GM12878 (cell line): ENCODE measurements at regions not wholly inside any gene's neighbourhood (a gene's known extent, or its start where the extent isn't known, plus 50 kb on each side); places are given as distances from the start of the nearest gene placed in this dataset.
A peak's percentile ranks its signal among the peaks of the same experiment; 100 is the strongest.

Experiments used
- ATAC-seq: fragments of 200-7000 bp; cut with Tn5 transposase; 3 replicates; pipeline ENCODE4 v1.9.1; 2020; ENCODE audit warnings: mild to moderate bottlenecking, moderate library complexity
- BruUV-seq: library from RNA; stranded (reverse); fragments of 400-500 nt; replicated peaks from 2 replicates; lab custom pipeline; 2021; lab: Mats Ljungman, UMichigan
- CTCF ChIA-PET: fragments of 300-600 bp; sonication (Branson Sonifier 250); formaldehyde crosslinking; extraction: SDS; loops from one replicate; lab custom pipeline; 2021; ENCODE audit warnings: inconsistent platforms; lab: Yijun Ruan, JAX
- POLR2A ChIA-PET: fragments of 350-600 bp; formaldehyde crosslinking; extraction: SDS; loops from one replicate; lab custom pipeline; 2021; ENCODE audit warnings: inconsistent platforms; lab: Charles Lee
- RAD21 ChIA-PET: fragments of 300-600 bp; sonication (Branson Sonifier 250); formaldehyde crosslinking; loops from one replicate; lab custom pipeline; 2023; ENCODE audit warnings: antibody characterized with exemption; ENCODE audit not compliant: unreplicated experiment; lab: Charles Lee
- SMC1A ChIA-PET: fragments of 300-600 bp; sonication (Branson Sonifier 250); formaldehyde crosslinking; loops from one replicate; lab custom pipeline; 2023; ENCODE audit not compliant: unreplicated experiment, uncharacterized antibody; lab: Charles Lee
- DNase-seq: peaks from one replicate; pipeline ENCODE4 v3.0.0-alpha.2; 2011; ENCODE audit warnings: low read depth, low spot score
- FAIRE-seq: peaks from 3 replicates; lab custom pipeline; 2011; peaks lifted over from hg19 to GRCh38; lab: Jason Lieb, UNC
- H2AFZ ChIP-seq: 2 replicates; pipeline ENCODE4 v1.6.0; 2011; ENCODE audit warnings: low read depth, low read length, control low read depth; ENCODE audit not compliant: control insufficient read depth
- H3K27ac ChIP-seq: 2 replicates; pipeline ENCODE4 v1.5.1; 2011; ENCODE audit warnings: control low read depth; ENCODE audit not compliant: control insufficient read depth, insufficient read depth
- H3K27me3 ChIP-seq, 2 experiments: replicated peaks in 1 of 2; 2 replicates each; pipeline versions ENCODE4 v1.6.0 to v1.6.1; 2011; ENCODE audit warnings: low read length in 1 of 2; ENCODE audit not compliant: control insufficient read depth in 2 of 2, insufficient read depth in 2 of 2
- H3K36me3 ChIP-seq, 2 experiments: 2 replicates each; pipeline ENCODE4 v1.5.1; 2011; ENCODE audit warnings: low read length in 1 of 2; ENCODE audit not compliant: control insufficient read depth in 2 of 2, insufficient read depth in 2 of 2
- H3K4me1 ChIP-seq: 2 replicates; pipeline ENCODE4 v1.6.1; 2011; ENCODE audit warnings: mild to moderate bottlenecking, low read length, moderate library complexity, mixed read lengths; ENCODE audit not compliant: control insufficient read depth, insufficient read depth
- H3K4me2 ChIP-seq: 2 replicates; pipeline ENCODE4 v1.6.0; 2011; ENCODE audit warnings: control low read depth; ENCODE audit not compliant: control insufficient read depth, insufficient read depth
- H3K4me3 ChIP-seq: fragments of 200-600 bp; sonication (generic); 2 replicates; pipeline ENCODE4 v1.5.1; 2016
- H3K79me2 ChIP-seq: 2 replicates; pipeline ENCODE4 v1.6.0; 2011; ENCODE audit warnings: low read length; ENCODE audit not compliant: control insufficient read depth, insufficient read depth
- H3K9ac ChIP-seq: 2 replicates; pipeline ENCODE4 v1.8.0; 2011; ENCODE audit warnings: low read length, control low read depth, mixed read lengths; ENCODE audit not compliant: control insufficient read depth, insufficient read depth
- H3K9me3 ChIP-seq: replicated peaks from 3 replicates; pipeline ENCODE4 v1.5.1; 2011; ENCODE audit warnings: mild to moderate bottlenecking, low read length; ENCODE audit not compliant: control insufficient read depth, insufficient read depth
- H4K20me1 ChIP-seq: 2 replicates; pipeline ENCODE4 v1.6.0; 2011; ENCODE audit not compliant: control insufficient read depth, insufficient read depth
- ATF7 ChIP-seq: fragments of 450-650 bp; IDR thresholded peaks from 2 replicates; pipeline ENCODE4 v1.6.1; 2016; ENCODE audit warnings: low read depth, mild to moderate bottlenecking
- BCL11A ChIP-seq: IDR thresholded peaks from 2 replicates; pipeline ENCODE4 v1.6.1; 2011; ENCODE audit warnings: low read depth, low read length
- CEBPB ChIP-seq, 2 experiments: fragments of 150-350 bp in 1 of 2; IDR thresholded peaks; 2 replicates each; pipeline ENCODE4 v1.6.1; 2012 to 2014; ENCODE audit warnings: low read depth in 2 of 2, low read length in 2 of 2, borderline replicate concordance in 1 of 2, inconsistent platforms in 1 of 2
- CREM ChIP-seq: IDR thresholded peaks from 2 replicates; pipeline ENCODE4 v1.6.1; 2014; ENCODE audit warnings: antibody characterized with exemption, low read depth
- HDAC2 ChIP-seq: fragments of 200-600 bp; sonication (generic); IDR thresholded peaks from 2 replicates; pipeline ENCODE4 v1.6.1; 2017
- JUNB ChIP-seq: IDR thresholded peaks from 2 replicates; pipeline ENCODE4 v1.6.1; 2016; ENCODE audit warnings: antibody characterized with exemption, mild to moderate bottlenecking
- MEF2B ChIP-seq: fragments of 450-650 bp; IDR thresholded peaks from 2 replicates; pipeline ENCODE4 v1.6.1; 2018; ENCODE audit warnings: mild to moderate bottlenecking, moderate library complexity; ENCODE audit not compliant: partially characterized antibody, poor library complexity, severe bottlenecking
- MTA3 ChIP-seq: IDR thresholded peaks from 2 replicates; pipeline ENCODE4 v1.6.1; 2012; ENCODE audit warnings: low read length, inconsistent platforms, borderline replicate concordance
- NFIC ChIP-seq: IDR thresholded peaks from 2 replicates; pipeline ENCODE4 v1.6.1; 2012; ENCODE audit warnings: low read depth, mild to moderate bottlenecking, inconsistent platforms, low read length, moderate library complexity
- NFYA ChIP-seq: IDR thresholded peaks from 2 replicates; pipeline ENCODE4 v1.6.1; 2011; ENCODE audit warnings: low read depth, mild to moderate bottlenecking, low read length, improper control_type of control experiment, borderline replicate concordance
- RUNX3 ChIP-seq: IDR thresholded peaks from 2 replicates; pipeline ENCODE4 v1.6.1; 2012; ENCODE audit warnings: low read length, inconsistent platforms
- TBL1XR1 ChIP-seq: IDR thresholded peaks from 2 replicates; pipeline ENCODE4 v1.6.1; 2012; ENCODE audit warnings: low read depth, low read length, improper control_type of control experiment
- WGBS: methylation state at CpG from one replicate; pipeline ENCODE4 v1.1.6; 2016; ENCODE audit warnings: low lambda C conversion rate; ENCODE audit not compliant: insufficient replicate concordance, insufficient coverage; ENCODE audit errors: missing lambda C conversion rate; 5-methylcytosine and 5-hydroxymethylcytosine counted together
- in situ Hi-C: fragments of 300-500 bp; cut with MboI; formaldehyde crosslinking; loops from 9 replicates; pipeline ENCODE4 v1.14.3; 2018; ENCODE audit warnings: mixed read lengths
- intact Hi-C: fragments of 100-400 bp; cut with micrococcal nuclease; formaldehyde crosslinking; loops from one replicate; pipeline ENCODE4 v1.14.2; 2022; ENCODE audit not compliant: unreplicated experiment
- TF ChIP-seq, protein P1 (sequence below): fragments of 450-650 bp; IDR thresholded peaks from 2 replicates; pipeline ENCODE4 v1.6.1; 2016; ENCODE audit warnings: mild to moderate bottlenecking
- TF ChIP-seq, protein P2 (sequence below): IDR thresholded peaks from 2 replicates; pipeline ENCODE4 v1.6.1; 2012; ENCODE audit warnings: low read length, inconsistent platforms
- TF ChIP-seq, protein P3 (sequence below): fragments of 150-350 bp; IDR thresholded peaks from 2 replicates; pipeline ENCODE4 v1.6.1; 2016; ENCODE audit warnings: low read depth, low read length
- TF ChIP-seq, protein P4 (sequence below): fragments of 450-650 bp; IDR thresholded peaks from 2 replicates; pipeline ENCODE4 v1.6.1; 2017; ENCODE audit warnings: low read depth, mild to moderate bottlenecking, moderate library complexity

DNA sequence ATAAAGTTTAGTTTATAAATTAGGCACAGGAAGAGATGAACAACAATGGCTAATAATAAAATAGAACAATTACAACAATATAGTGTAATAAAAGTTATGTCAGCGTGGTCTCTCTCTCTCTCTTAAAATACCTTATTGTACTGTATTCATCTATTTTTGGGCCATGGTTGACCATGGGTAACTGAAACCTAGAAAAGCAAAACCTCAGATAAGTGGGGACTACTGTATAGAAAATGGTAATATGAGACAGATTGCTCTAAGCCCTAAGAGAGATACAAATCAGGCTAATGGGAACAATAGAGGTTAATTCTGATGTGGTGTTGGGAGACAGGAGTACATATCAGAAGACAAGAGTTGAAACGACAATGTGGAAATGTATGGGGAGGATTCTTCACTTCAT is 86.2 kb downstream of the ZNF365 start:
- DNase-seq, result no peak
- H3K9me3 ChIP-seq, result peaks cover 8% of the 10 kb centered on the region; the same call in 2 of the 3 replicates
- BruUV-seq, result no TSS peak
- no peak overlapping the region for H2AFZ ChIP-seq
- ChIA-PET POLR2A (no interaction called here), RAD21 (no interaction called here), SMC1A (interaction anchor here (0.7 to 1.9 kb wide), 3 partner anchors 27 to 1360 kb away, joined by 3 to 7 read pairs (median 4); no protein-coding TSS in a partner anchor), CTCF (interaction anchor here (1.3 to 1.9 kb wide), 4 partner anchors 22 to 698 kb away, joined by 4 to 6 read pairs (median 5); no protein-coding TSS in a partner anchor)
- H3K4me3 ChIP-seq, result no peak overlapping the region
- H3K9ac ChIP-seq, result no peak overlapping the region
- intact Hi-C loops, result no loop called here
- in situ Hi-C loops, result no loop called here
- WGBS, result 55% methylated on average over 2 of the region's 2 CpGs
- no peaks in the 10 kb centered on the region for H3K36me3 ChIP-seq
- FAIRE-seq, result no peak
- no peaks in the 10 kb centered on the region for H3K79me2 ChIP-seq
- H3K4me1 ChIP-seq, result peaks cover 21% of the 10 kb centered on the region
- no peak overlapping the region for H3K27ac ChIP-seq
- ATAC-seq, result peak; percentile 35
- peak overlapping the region; percentile 28; the same call in 1 of the 2 replicates for H3K4me2 ChIP-seq
- no peaks in the 10 kb centered on the region for H4K20me1 ChIP-seq
- 0 out of 4 replicates have a peak, but pooled peaks cover 0 to 2% of the 10 kb centered on the region in 2 experiments for H3K27me3 ChIP-seq
- TF ChIP-seq NFYA (no peak), CEBPB (IDR thresholded peaks at IDR 0.05; ENCODE audit: borderline replicate concordance in 1 of 2, low read depth in 2 of 2, low read length in 2 of 2) (0 out of 4 replicates have a peak, but pooled peaks of 1 of the 2 experiments have one; percentile 34), MTA3 (peak; percentile 69; the same call in 1 of the 2 replicates), NFIC (peak; percentile 62; the same call in 1 of the 2 replicates), JUNB (peak; percentile 28; the same call in 1 of the 2 replicates), BCL11A (0 out of 2 replicates have a peak, but pooled peaks have one; percentile 44), RUNX3 (peak; percentile 96), MEF2B (peak; percentile 91), TBL1XR1 (peak; percentile 81; the same call in 1 of the 2 replicates), ATF7 (0 out of 2 replicates have a peak, but pooled peaks have one; percentile 33), CREM (peak; percentile 22; the same call in 1 of the 2 replicates), HDAC2 (no peak)
- TF ChIP-seq, protein P1, sequence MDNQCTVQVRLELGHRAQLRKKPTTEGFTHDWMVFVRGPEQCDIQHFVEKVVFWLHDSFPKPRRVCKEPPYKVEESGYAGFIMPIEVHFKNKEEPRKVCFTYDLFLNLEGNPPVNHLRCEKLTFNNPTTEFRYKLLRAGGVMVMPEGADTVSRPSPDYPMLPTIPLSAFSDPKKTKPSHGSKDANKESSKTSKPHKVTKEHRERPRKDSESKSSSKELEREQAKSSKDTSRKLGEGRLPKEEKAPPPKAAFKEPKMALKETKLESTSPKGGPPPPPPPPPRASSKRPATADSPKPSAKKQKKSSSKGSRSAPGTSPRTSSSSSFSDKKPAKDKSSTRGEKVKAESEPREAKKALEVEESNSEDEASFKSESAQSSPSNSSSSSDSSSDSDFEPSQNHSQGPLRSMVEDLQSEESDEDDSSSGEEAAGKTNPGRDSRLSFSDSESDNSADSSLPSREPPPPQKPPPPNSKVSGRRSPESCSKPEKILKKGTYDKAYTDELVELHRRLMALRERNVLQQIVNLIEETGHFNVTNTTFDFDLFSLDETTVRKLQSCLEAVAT, result no peak
- TF ChIP-seq, protein P2, sequence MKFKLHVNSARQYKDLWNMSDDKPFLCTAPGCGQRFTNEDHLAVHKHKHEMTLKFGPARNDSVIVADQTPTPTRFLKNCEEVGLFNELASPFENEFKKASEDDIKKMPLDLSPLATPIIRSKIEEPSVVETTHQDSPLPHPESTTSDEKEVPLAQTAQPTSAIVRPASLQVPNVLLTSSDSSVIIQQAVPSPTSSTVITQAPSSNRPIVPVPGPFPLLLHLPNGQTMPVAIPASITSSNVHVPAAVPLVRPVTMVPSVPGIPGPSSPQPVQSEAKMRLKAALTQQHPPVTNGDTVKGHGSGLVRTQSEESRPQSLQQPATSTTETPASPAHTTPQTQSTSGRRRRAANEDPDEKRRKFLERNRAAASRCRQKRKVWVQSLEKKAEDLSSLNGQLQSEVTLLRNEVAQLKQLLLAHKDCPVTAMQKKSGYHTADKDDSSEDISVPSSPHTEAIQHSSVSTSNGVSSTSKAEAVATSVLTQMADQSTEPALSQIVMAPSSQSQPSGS, result peak; percentile 77
- TF ChIP-seq, protein P3, sequence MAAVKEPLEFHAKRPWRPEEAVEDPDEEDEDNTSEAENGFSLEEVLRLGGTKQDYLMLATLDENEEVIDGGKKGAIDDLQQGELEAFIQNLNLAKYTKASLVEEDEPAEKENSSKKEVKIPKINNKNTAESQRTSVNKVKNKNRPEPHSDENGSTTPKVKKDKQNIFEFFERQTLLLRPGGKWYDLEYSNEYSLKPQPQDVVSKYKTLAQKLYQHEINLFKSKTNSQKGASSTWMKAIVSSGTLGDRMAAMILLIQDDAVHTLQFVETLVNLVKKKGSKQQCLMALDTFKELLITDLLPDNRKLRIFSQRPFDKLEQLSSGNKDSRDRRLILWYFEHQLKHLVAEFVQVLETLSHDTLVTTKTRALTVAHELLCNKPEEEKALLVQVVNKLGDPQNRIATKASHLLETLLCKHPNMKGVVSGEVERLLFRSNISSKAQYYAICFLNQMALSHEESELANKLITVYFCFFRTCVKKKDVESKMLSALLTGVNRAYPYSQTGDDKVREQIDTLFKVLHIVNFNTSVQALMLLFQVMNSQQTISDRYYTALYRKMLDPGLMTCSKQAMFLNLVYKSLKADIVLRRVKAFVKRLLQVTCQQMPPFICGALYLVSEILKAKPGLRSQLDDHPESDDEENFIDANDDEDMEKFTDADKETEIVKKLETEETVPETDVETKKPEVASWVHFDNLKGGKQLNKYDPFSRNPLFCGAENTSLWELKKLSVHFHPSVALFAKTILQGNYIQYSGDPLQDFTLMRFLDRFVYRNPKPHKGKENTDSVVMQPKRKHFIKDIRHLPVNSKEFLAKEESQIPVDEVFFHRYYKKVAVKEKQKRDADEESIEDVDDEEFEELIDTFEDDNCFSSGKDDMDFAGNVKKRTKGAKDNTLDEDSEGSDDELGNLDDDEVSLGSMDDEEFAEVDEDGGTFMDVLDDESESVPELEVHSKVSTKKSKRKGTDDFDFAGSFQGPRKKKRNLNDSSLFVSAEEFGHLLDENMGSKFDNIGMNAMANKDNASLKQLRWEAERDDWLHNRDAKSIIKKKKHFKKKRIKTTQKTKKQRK, result no peak
- TF ChIP-seq, protein P4, sequence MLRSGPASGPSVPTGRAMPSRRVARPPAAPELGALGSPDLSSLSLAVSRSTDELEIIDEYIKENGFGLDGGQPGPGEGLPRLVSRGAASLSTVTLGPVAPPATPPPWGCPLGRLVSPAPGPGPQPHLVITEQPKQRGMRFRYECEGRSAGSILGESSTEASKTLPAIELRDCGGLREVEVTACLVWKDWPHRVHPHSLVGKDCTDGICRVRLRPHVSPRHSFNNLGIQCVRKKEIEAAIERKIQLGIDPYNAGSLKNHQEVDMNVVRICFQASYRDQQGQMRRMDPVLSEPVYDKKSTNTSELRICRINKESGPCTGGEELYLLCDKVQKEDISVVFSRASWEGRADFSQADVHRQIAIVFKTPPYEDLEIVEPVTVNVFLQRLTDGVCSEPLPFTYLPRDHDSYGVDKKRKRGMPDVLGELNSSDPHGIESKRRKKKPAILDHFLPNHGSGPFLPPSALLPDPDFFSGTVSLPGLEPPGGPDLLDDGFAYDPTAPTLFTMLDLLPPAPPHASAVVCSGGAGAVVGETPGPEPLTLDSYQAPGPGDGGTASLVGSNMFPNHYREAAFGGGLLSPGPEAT, result no peak
